IMR-90 (cell line): ENCODE measurements at regions not wholly inside any gene's neighbourhood (a gene's known extent, or its start where the extent isn't known, plus 50 kb on each side); places are given as distances from the start of the nearest gene placed in this dataset.

Experiments used
- ATAC-seq: fragments of 200-7000 bp; cut with Tn5 transposase; 2 replicates; pipeline ENCODE4 v1.9.1; 2020; ENCODE audit warnings: low read depth, mild to moderate bottlenecking, moderate library complexity
- BruUV-seq: library from RNA; stranded (reverse); fragments of 400-500 nt; replicated peaks from 2 replicates; lab custom pipeline; 2021; lab: Mats Ljungman, UMichigan
- CTCF ChIA-PET: fragments of 300-600 bp; formaldehyde crosslinking; extraction: SDS; loops from one replicate; lab custom pipeline; 2021; ENCODE audit warnings: antibody characterized with exemption; lab: Yijun Ruan, JAX
- POLR2A ChIA-PET: fragments of 300-600 bp; sonication (Branson Sonifier 250); formaldehyde crosslinking; loops from one replicate; lab custom pipeline; 2022; ENCODE audit warnings: antibody characterized with exemption; ENCODE audit not compliant: unreplicated experiment; lab: Charles Lee
- DNase-seq: peaks from one replicate; pipeline ENCODE4 v3.0.0; 2013
- H2AFZ ChIP-seq: replicated peaks from 2 replicates; pipeline ENCODE3; 2013; ENCODE audit warnings: low read length, mild to moderate bottlenecking; ENCODE audit not compliant: poor library complexity
- H2AK5ac ChIP-seq: 2 replicates; pipeline ENCODE4 v1.6.1; 2013; ENCODE audit warnings: low read depth, low read length, inconsistent platforms
- H2AK9ac ChIP-seq: replicated peaks from 2 replicates; pipeline ENCODE3; 2013; ENCODE audit warnings: mild to moderate bottlenecking, low read depth, low read length, moderate library complexity; ENCODE audit not compliant: poor library complexity
- H2BK120ac ChIP-seq: 2 replicates; pipeline ENCODE4 v1.6.1; 2013; ENCODE audit warnings: low read depth, low read length, inconsistent platforms
- H2BK15ac ChIP-seq: 3 replicates; pipeline ENCODE4 v1.6.1; 2013; ENCODE audit warnings: low read depth, low read length, inconsistent platforms
- H2BK20ac ChIP-seq: 2 replicates; pipeline ENCODE4 v1.6.1; 2013; ENCODE audit warnings: low read depth, mild to moderate bottlenecking, inconsistent platforms, low read length, moderate library complexity
- H2BK5ac ChIP-seq: 2 replicates; pipeline ENCODE4 v1.6.1; 2013; ENCODE audit warnings: mild to moderate bottlenecking, low read depth, low read length, inconsistent platforms; ENCODE audit not compliant: poor library complexity, severe bottlenecking
- H3K14ac ChIP-seq: replicated peaks from 2 replicates; pipeline ENCODE4 v1.6.1; 2013; ENCODE audit warnings: low read depth, low read length, inconsistent platforms
- H3K18ac ChIP-seq: 2 replicates; pipeline ENCODE4 v1.6.1; 2013; ENCODE audit warnings: low read depth, low read length, control low read depth
- H3K23ac ChIP-seq: 2 replicates; pipeline ENCODE4 v1.6.1; 2013; ENCODE audit warnings: low read depth, low read length, inconsistent platforms
- H3K27ac ChIP-seq: 2 replicates; pipeline ENCODE4 v1.5.1; 2013; ENCODE audit warnings: mild to moderate bottlenecking, control low read depth, low read length; ENCODE audit not compliant: insufficient read depth
- H3K27me3 ChIP-seq: 2 replicates; pipeline ENCODE4 v1.6.1; 2013; ENCODE audit warnings: low read length; ENCODE audit not compliant: control insufficient read depth, insufficient read depth
- H3K36me3 ChIP-seq: 2 replicates; pipeline ENCODE4 v1.6.1; 2013; ENCODE audit warnings: low read length, mixed read lengths; ENCODE audit not compliant: control insufficient read depth, insufficient read depth
- H3K4ac ChIP-seq: 2 replicates; pipeline ENCODE4 v1.6.1; 2013; ENCODE audit warnings: low read depth, low read length, inconsistent platforms
- H3K4me1 ChIP-seq: 2 replicates; pipeline ENCODE4 v1.6.1; 2013; ENCODE audit warnings: low read length, mixed read lengths; ENCODE audit not compliant: control insufficient read depth, insufficient read depth
- H3K4me2 ChIP-seq: 2 replicates; pipeline ENCODE4 v1.6.1; 2013; ENCODE audit warnings: low read depth, mild to moderate bottlenecking, control low read depth, low read length, moderate library complexity
- H3K4me3 ChIP-seq: 2 replicates; pipeline ENCODE4 v1.5.1; 2013; ENCODE audit warnings: low read depth, mild to moderate bottlenecking, control low read depth, low read length, moderate library complexity; ENCODE audit not compliant: insufficient read depth
- H3K56ac ChIP-seq: 2 replicates; pipeline ENCODE4 v1.6.1; 2013; ENCODE audit warnings: low read length, inconsistent platforms; ENCODE audit not compliant: insufficient read depth; ENCODE audit errors: extremely low read depth
- H3K79me1 ChIP-seq, 2 experiments: 2 replicates each; pipeline ENCODE4 v1.6.1; 2013; ENCODE audit warnings: low read length in 2 of 2, inconsistent platforms in 1 of 2, low read depth in 1 of 2
- H3K9ac ChIP-seq: 2 replicates; pipeline ENCODE4 v1.6.1; 2013; ENCODE audit warnings: low read depth, low read length, control low read depth
- H3K9me1 ChIP-seq: 2 replicates; pipeline ENCODE4 v1.6.1; 2013; ENCODE audit warnings: low read length, inconsistent platforms; ENCODE audit not compliant: insufficient read depth
- H3K9me3 ChIP-seq: 2 replicates; pipeline ENCODE4 v1.6.1; 2013; ENCODE audit warnings: low read length; ENCODE audit not compliant: control insufficient read depth, insufficient read depth
- H4K20me1 ChIP-seq: 2 replicates; pipeline ENCODE4 v1.6.1; 2013; ENCODE audit warnings: low read length, inconsistent platforms; ENCODE audit not compliant: insufficient read depth
- H4K5ac ChIP-seq: 2 replicates; pipeline ENCODE4 v1.6.1; 2013; ENCODE audit warnings: mild to moderate bottlenecking, low read depth, low read length, control low read depth
- H4K8ac ChIP-seq, 2 experiments: 2 replicates each; pipeline ENCODE4 v1.6.1; 2013; ENCODE audit warnings: low read depth in 2 of 2, low read length in 2 of 2, control low read depth in 1 of 2, inconsistent platforms in 1 of 2
- H4K91ac ChIP-seq: 2 replicates; pipeline ENCODE4 v1.6.1; 2013; ENCODE audit warnings: low read depth, low read length, inconsistent platforms; ENCODE audit not compliant: insufficient read depth
- BHLHE40 ChIP-seq: fragments of 150-350 bp; IDR thresholded peaks from 2 replicates; pipeline ENCODE4 v1.6.1; 2016; ENCODE audit warnings: mild to moderate bottlenecking, low read depth, low read length
- CEBPB ChIP-seq: IDR thresholded peaks from 2 replicates; pipeline ENCODE4 v1.6.1; 2012; ENCODE audit warnings: low read depth, low read length, improper control_type of control experiment
- CHD1 ChIP-seq: IDR thresholded peaks from 2 replicates; pipeline ENCODE4 v1.6.1; 2012; ENCODE audit warnings: low read depth, low read length, improper control_type of control experiment
- FOS ChIP-seq: fragments of 150-350 bp; IDR thresholded peaks from 2 replicates; pipeline ENCODE4 v1.6.1; 2016; ENCODE audit warnings: low read depth, low read length
- MAZ ChIP-seq: IDR thresholded peaks from 2 replicates; pipeline ENCODE4 v1.6.1; 2012; ENCODE audit warnings: low read depth, mild to moderate bottlenecking, low read length, improper control_type of control experiment, moderate library complexity, borderline replicate concordance
- MXI1 ChIP-seq: IDR thresholded peaks from 2 replicates; pipeline ENCODE4 v1.6.1; 2012; ENCODE audit warnings: low read depth, mild to moderate bottlenecking, low read length, moderate library complexity, borderline replicate concordance
- NFE2L2 ChIP-seq: fragments of 150-350 bp; IDR thresholded peaks from 2 replicates; pipeline ENCODE4 v1.6.1; 2016; ENCODE audit warnings: low read depth, mild to moderate bottlenecking, low read length
- POLR2A ChIP-seq: IDR thresholded peaks from 2 replicates; pipeline ENCODE4 v1.6.1; 2012; ENCODE audit warnings: mild to moderate bottlenecking, low read depth, low read length
- RAD21 ChIP-seq: IDR thresholded peaks from 2 replicates; pipeline ENCODE4 v1.6.1; 2012; ENCODE audit warnings: low read length, improper control_type of control experiment
- RCOR1 ChIP-seq: IDR thresholded peaks from 2 replicates; pipeline ENCODE4 v1.6.1; 2012; ENCODE audit warnings: mild to moderate bottlenecking, low read length, improper control_type of control experiment; ENCODE audit not compliant: insufficient replicate concordance
- RFX5 ChIP-seq: IDR thresholded peaks from 2 replicates; pipeline ENCODE4 v1.8.0; 2012; ENCODE audit warnings: low read depth, mild to moderate bottlenecking, low read length, moderate library complexity
- SMC3 ChIP-seq: fragments of 150-350 bp; IDR thresholded peaks from 2 replicates; pipeline ENCODE4 v1.6.1; 2016; ENCODE audit warnings: low read depth, mild to moderate bottlenecking, antibody characterized with exemption, low read length, moderate library complexity
- WGBS, 2 experiments: methylation state at CpG; one replicate each; pipeline versions ENCODE4 v1.1.5 to v1.1.7; 2013; ENCODE audit warnings: missing lambda C conversion rate in 2 of 2; ENCODE audit not compliant: insufficient read length in 1 of 2; ENCODE audit errors: extremely low coverage in 2 of 2; 5-methylcytosine and 5-hydroxymethylcytosine counted together
- dilution Hi-C: fragments of 300-500 bp; cut with HindIII; formaldehyde crosslinking; loops from one replicate; pipeline ENCODE4 v1.14.3; 2018; ENCODE audit warnings: low sequenced_read_pairs; ENCODE audit not compliant: unreplicated experiment
- in situ Hi-C: fragments of 300-500 bp; cut with MboI; formaldehyde crosslinking; loops from 3 replicates; pipeline ENCODE4 v1.14.3; 2019; ENCODE audit warnings: low sequenced_read_pairs, inconsistent platforms, mixed read lengths
- intact Hi-C: fragments of 100-400 bp; cut with micrococcal nuclease; formaldehyde crosslinking; loops from 2 replicates; pipeline ENCODE4 v1.10.0; 2022
- TF ChIP-seq, protein P1 (sequence below): conservative IDR thresholded peaks from 2 replicates; pipeline ENCODE4 v1.5.1; 2012; ENCODE audit warnings: mild to moderate bottlenecking, low read depth, low read length, improper control_type of control experiment
- TF ChIP-seq, protein P2 (sequence below): fragments of 150-350 bp; IDR thresholded peaks from 2 replicates; pipeline ENCODE4 v1.6.1; 2016; ENCODE audit warnings: low read depth, mild to moderate bottlenecking, low read length, moderate library complexity, borderline replicate concordance
- TF ChIP-seq, protein P3 (sequence below): fragments of 150-350 bp; IDR thresholded peaks from 2 replicates; pipeline ENCODE4 v1.6.1; 2017; ENCODE audit warnings: mild to moderate bottlenecking, antibody characterized with exemption, low read length, low read depth

DNA sequence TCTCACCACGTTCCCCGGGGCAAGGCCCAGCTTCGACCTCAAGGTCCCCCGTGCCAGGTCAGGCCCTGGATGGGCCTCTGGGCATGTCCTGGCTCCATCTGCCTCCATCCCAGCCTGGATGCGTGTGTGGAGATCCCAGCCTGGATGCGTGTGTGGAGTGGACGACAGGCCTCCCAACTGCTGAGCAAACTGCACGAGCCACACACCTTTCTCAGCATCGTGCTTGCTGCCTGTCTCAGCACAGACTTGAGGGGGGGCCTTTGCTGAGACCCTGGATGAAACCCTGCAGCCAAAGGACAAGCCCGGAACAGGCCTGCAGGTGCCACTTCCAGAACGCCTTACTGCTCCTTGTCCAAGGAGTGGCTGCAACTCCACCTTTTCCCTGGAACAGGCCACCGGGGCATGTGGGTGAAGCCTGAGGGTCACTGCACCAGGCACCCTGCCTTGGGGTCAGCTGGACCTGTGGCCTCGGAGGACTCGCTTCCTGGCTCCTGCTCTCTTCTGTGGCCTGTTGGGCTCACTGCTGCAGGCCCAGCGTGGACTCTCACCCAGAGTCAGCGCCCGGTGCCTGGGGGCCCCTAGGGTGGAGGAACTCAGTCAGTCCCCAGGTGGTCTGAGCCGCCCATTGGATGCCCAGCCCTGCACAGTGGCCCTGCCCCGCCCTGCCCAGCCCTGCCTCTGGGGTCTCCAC lies 176.0 kb downstream of the KIF26A start:
- H3K9me3 ChIP-seq = peaks cover 51% of the 10 kb centered on the region
- no peaks in the 10 kb centered on the region for H3K4me1 ChIP-seq
- DNase-seq = no peak
- H3K79me1 ChIP-seq = no peaks in the 10 kb centered on the region
- dilution Hi-C loops = no loop called here
- H3K23ac ChIP-seq = no peak overlapping the region
- ChIA-PET CTCF (no interaction called here), POLR2A (no interaction called here)
- H3K9me1 ChIP-seq = no peaks in the 10 kb centered on the region
- H4K20me1 ChIP-seq = no peaks in the 10 kb centered on the region
- no peak overlapping the region for H3K14ac ChIP-seq
- H2BK120ac ChIP-seq = no peak overlapping the region
- WGBS, 2 experiments = 62% methylated on average over 8 of the region's 19 CpGs; no CpG with 5 or more reads in 1 of the 2 experiments
- TF ChIP-seq MXI1 = no peak
- TF ChIP-seq MAZ = no peak
- TF ChIP-seq RCOR1 = no peak
- TF ChIP-seq FOS = no peak
- TF ChIP-seq, protein P1, sequence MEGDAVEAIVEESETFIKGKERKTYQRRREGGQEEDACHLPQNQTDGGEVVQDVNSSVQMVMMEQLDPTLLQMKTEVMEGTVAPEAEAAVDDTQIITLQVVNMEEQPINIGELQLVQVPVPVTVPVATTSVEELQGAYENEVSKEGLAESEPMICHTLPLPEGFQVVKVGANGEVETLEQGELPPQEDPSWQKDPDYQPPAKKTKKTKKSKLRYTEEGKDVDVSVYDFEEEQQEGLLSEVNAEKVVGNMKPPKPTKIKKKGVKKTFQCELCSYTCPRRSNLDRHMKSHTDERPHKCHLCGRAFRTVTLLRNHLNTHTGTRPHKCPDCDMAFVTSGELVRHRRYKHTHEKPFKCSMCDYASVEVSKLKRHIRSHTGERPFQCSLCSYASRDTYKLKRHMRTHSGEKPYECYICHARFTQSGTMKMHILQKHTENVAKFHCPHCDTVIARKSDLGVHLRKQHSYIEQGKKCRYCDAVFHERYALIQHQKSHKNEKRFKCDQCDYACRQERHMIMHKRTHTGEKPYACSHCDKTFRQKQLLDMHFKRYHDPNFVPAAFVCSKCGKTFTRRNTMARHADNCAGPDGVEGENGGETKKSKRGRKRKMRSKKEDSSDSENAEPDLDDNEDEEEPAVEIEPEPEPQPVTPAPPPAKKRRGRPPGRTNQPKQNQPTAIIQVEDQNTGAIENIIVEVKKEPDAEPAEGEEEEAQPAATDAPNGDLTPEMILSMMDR = no peak
- no peak for TF ChIP-seq RAD21
- TF ChIP-seq, protein P2, sequence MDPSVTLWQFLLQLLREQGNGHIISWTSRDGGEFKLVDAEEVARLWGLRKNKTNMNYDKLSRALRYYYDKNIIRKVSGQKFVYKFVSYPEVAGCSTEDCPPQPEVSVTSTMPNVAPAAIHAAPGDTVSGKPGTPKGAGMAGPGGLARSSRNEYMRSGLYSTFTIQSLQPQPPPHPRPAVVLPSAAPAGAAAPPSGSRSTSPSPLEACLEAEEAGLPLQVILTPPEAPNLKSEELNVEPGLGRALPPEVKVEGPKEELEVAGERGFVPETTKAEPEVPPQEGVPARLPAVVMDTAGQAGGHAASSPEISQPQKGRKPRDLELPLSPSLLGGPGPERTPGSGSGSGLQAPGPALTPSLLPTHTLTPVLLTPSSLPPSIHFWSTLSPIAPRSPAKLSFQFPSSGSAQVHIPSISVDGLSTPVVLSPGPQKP = no peak
- no peak for TF ChIP-seq RFX5
- TF ChIP-seq NFE2L2 = no peak
- TF ChIP-seq POLR2A = no peak
- no peak for TF ChIP-seq CEBPB
- no peak for TF ChIP-seq CHD1
- TF ChIP-seq, protein P3, sequence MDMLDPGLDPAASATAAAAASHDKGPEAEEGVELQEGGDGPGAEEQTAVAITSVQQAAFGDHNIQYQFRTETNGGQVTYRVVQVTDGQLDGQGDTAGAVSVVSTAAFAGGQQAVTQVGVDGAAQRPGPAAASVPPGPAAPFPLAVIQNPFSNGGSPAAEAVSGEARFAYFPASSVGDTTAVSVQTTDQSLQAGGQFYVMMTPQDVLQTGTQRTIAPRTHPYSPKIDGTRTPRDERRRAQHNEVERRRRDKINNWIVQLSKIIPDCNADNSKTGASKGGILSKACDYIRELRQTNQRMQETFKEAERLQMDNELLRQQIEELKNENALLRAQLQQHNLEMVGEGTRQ = no peak
- no peak for TF ChIP-seq SMC3
- TF ChIP-seq BHLHE40 = no peak
- no peak overlapping the region for H3K4me3 ChIP-seq
- intact Hi-C loops = no loop called here
- H3K56ac ChIP-seq = no peak overlapping the region
- H3K27ac ChIP-seq = no peak overlapping the region
- H2AFZ ChIP-seq = no peak overlapping the region
- BruUV-seq = no TSS peak
- H4K8ac ChIP-seq = no peak overlapping the region
- H3K4ac ChIP-seq = no peak overlapping the region
- no peak overlapping the region for H2AK9ac ChIP-seq
- H2BK15ac ChIP-seq = no peak overlapping the region
- H3K18ac ChIP-seq = no peak overlapping the region
- no peak overlapping the region for H2BK20ac ChIP-seq
- H4K5ac ChIP-seq = no peak overlapping the region
- H3K9ac ChIP-seq = no peak overlapping the region
- no peak overlapping the region for H3K4me2 ChIP-seq
- no peaks in the 10 kb centered on the region for H3K27me3 ChIP-seq
- in situ Hi-C loops = no loop called here
- no peak for ATAC-seq
- H2AK5ac ChIP-seq = no peak overlapping the region
- H2BK5ac ChIP-seq = no peak overlapping the region
- H4K91ac ChIP-seq = no peak overlapping the region
- H3K36me3 ChIP-seq = no peaks in the 10 kb centered on the region
